GM23338 (cell line): ENCODE measurements at regions not wholly inside any gene's neighbourhood (a gene's known extent, or its start where the extent isn't known, plus 50 kb on each side); places are given as distances from the start of the nearest gene placed in this dataset.

Source experiments
- ATAC-seq: fragments of 200-7000 bp; cut with Tn5 transposase; 3 replicates; pipeline ENCODE4 v1.9.1; 2020
- DNase-seq: peaks from one replicate; pipeline ENCODE4 v3.0.0-alpha.2; 2015; ENCODE audit warnings: low spot score
- H2AFZ ChIP-seq: fragments of 200-600 bp; sonication (generic); 2 replicates; pipeline ENCODE4 v1.8.0; 2016; ENCODE audit warnings: antibody characterized with exemption, mild to moderate bottlenecking, moderate library complexity
- H3F3A ChIP-seq: fragments of 200-600 bp; sonication (generic); replicated peaks from 2 replicates; pipeline ENCODE4 v1.8.0; 2017; ENCODE audit warnings: antibody characterized with exemption, mixed run types, low read depth
- H3K27ac ChIP-seq: fragments of 200-600 bp; sonication (generic); 2 replicates; pipeline ENCODE4 v1.6.1; 2016; ENCODE audit warnings: low read depth
- H3K27me3 ChIP-seq: fragments of 200-600 bp; sonication (generic); 2 replicates; pipeline ENCODE4 v1.8.0; 2016; ENCODE audit warnings: mild to moderate bottlenecking, mixed run types, moderate library complexity; ENCODE audit not compliant: insufficient read depth
- H3K36me3 ChIP-seq: fragments of 200-600 bp; sonication (generic); 2 replicates; pipeline ENCODE4 v1.8.0; 2016; ENCODE audit warnings: mild to moderate bottlenecking; ENCODE audit not compliant: insufficient read depth
- H3K4me1 ChIP-seq: fragments of 200-600 bp; sonication (generic); 2 replicates; pipeline ENCODE4 v1.8.0; 2016; ENCODE audit warnings: mild to moderate bottlenecking, moderate library complexity; ENCODE audit not compliant: insufficient read depth
- H3K4me2 ChIP-seq: fragments of 200-600 bp; sonication (generic); 2 replicates; pipeline ENCODE4 v1.7.1; 2017; ENCODE audit warnings: mixed run types
- H3K4me3 ChIP-seq: fragments of 200-600 bp; sonication (generic); 2 replicates; pipeline ENCODE4 v1.6.1; 2016; ENCODE audit warnings: mixed run types
- H3K79me2 ChIP-seq: fragments of 200-600 bp; sonication (generic); replicated peaks from 2 replicates; pipeline ENCODE4 v1.8.0; 2017; ENCODE audit warnings: mild to moderate bottlenecking; ENCODE audit not compliant: insufficient read depth
- H3K9me2 ChIP-seq: fragments of 200-600 bp; sonication (generic); 2 replicates; pipeline ENCODE4 v1.8.0; 2017; ENCODE audit not compliant: insufficient read depth
- H4K20me1 ChIP-seq: fragments of 200-600 bp; sonication (generic); replicated peaks from 2 replicates; pipeline ENCODE4 v1.8.0; 2017; ENCODE audit warnings: mild to moderate bottlenecking; ENCODE audit not compliant: insufficient read depth
- H3K27ac Mint-ChIP-seq: 2 replicates; pipeline ENCODE4 v1.8.0; 2020; ENCODE audit warnings: inconsistent platforms, mild to moderate bottlenecking, moderate library complexity, mixed read lengths
- H3K27me3 Mint-ChIP-seq: 3 replicates; pipeline ENCODE4 v1.8.0; 2022; ENCODE audit warnings: low read depth, mild to moderate bottlenecking, moderate library complexity, mixed read lengths, inconsistent platforms; ENCODE audit not compliant: insufficient read depth, poor library complexity
- H3K36me3 Mint-ChIP-seq: 3 replicates; pipeline ENCODE4 v1.8.0; 2021; ENCODE audit warnings: low read depth, mild to moderate bottlenecking, inconsistent platforms, moderate library complexity, mixed read lengths
- H3K4me1 Mint-ChIP-seq: 3 replicates; pipeline ENCODE4 v1.8.0; 2020; ENCODE audit warnings: mild to moderate bottlenecking, inconsistent platforms, mixed read lengths
- H3K4me3 Mint-ChIP-seq: 3 replicates; pipeline ENCODE4 v1.8.0; 2021; ENCODE audit warnings: moderate library complexity, mild to moderate bottlenecking, inconsistent platforms, mixed read lengths
- H3K9me3 Mint-ChIP-seq: 3 replicates; pipeline ENCODE4 v1.8.0; 2020; ENCODE audit warnings: moderate library complexity, mild to moderate bottlenecking, inconsistent platforms, mixed read lengths
- CREB1 ChIP-seq: fragments of 250-450 bp; sonication (Bioruptor Pico); IDR thresholded peaks from 2 replicates; pipeline ENCODE4 v1.5.0; 2020; ENCODE audit warnings: low read depth, mild to moderate bottlenecking, moderate library complexity
- JUNB ChIP-seq: IDR thresholded peaks from one replicate; pipeline ENCODE4 v1.6.1; 2016; ENCODE audit warnings: antibody characterized with exemption; ENCODE audit not compliant: unreplicated experiment
- POLR2AphosphoS5 ChIP-seq: IDR thresholded peaks from 2 replicates; pipeline ENCODE4 v1.6.1; 2016; ENCODE audit warnings: antibody characterized with exemption, low read depth
- ZNF114 ChIP-seq: fragments of 250-450 bp; sonication (Bioruptor Pico); IDR thresholded peaks from 2 replicates; pipeline ENCODE4 v1.5.0; 2020; ENCODE audit warnings: mild to moderate bottlenecking, moderate library complexity
- TF ChIP-seq, protein P1 (sequence below): fragments of 250-450 bp; sonication (Bioruptor Pico); IDR thresholded peaks from 2 replicates; pipeline ENCODE4 v1.5.0; 2020; ENCODE audit warnings: mild to moderate bottlenecking, moderate library complexity

GRCh38 chr1:185375583-185375982, 58.5 kb upstream of the IVNS1ABP start (continued):
- TF ChIP-seq, protein P1, sequence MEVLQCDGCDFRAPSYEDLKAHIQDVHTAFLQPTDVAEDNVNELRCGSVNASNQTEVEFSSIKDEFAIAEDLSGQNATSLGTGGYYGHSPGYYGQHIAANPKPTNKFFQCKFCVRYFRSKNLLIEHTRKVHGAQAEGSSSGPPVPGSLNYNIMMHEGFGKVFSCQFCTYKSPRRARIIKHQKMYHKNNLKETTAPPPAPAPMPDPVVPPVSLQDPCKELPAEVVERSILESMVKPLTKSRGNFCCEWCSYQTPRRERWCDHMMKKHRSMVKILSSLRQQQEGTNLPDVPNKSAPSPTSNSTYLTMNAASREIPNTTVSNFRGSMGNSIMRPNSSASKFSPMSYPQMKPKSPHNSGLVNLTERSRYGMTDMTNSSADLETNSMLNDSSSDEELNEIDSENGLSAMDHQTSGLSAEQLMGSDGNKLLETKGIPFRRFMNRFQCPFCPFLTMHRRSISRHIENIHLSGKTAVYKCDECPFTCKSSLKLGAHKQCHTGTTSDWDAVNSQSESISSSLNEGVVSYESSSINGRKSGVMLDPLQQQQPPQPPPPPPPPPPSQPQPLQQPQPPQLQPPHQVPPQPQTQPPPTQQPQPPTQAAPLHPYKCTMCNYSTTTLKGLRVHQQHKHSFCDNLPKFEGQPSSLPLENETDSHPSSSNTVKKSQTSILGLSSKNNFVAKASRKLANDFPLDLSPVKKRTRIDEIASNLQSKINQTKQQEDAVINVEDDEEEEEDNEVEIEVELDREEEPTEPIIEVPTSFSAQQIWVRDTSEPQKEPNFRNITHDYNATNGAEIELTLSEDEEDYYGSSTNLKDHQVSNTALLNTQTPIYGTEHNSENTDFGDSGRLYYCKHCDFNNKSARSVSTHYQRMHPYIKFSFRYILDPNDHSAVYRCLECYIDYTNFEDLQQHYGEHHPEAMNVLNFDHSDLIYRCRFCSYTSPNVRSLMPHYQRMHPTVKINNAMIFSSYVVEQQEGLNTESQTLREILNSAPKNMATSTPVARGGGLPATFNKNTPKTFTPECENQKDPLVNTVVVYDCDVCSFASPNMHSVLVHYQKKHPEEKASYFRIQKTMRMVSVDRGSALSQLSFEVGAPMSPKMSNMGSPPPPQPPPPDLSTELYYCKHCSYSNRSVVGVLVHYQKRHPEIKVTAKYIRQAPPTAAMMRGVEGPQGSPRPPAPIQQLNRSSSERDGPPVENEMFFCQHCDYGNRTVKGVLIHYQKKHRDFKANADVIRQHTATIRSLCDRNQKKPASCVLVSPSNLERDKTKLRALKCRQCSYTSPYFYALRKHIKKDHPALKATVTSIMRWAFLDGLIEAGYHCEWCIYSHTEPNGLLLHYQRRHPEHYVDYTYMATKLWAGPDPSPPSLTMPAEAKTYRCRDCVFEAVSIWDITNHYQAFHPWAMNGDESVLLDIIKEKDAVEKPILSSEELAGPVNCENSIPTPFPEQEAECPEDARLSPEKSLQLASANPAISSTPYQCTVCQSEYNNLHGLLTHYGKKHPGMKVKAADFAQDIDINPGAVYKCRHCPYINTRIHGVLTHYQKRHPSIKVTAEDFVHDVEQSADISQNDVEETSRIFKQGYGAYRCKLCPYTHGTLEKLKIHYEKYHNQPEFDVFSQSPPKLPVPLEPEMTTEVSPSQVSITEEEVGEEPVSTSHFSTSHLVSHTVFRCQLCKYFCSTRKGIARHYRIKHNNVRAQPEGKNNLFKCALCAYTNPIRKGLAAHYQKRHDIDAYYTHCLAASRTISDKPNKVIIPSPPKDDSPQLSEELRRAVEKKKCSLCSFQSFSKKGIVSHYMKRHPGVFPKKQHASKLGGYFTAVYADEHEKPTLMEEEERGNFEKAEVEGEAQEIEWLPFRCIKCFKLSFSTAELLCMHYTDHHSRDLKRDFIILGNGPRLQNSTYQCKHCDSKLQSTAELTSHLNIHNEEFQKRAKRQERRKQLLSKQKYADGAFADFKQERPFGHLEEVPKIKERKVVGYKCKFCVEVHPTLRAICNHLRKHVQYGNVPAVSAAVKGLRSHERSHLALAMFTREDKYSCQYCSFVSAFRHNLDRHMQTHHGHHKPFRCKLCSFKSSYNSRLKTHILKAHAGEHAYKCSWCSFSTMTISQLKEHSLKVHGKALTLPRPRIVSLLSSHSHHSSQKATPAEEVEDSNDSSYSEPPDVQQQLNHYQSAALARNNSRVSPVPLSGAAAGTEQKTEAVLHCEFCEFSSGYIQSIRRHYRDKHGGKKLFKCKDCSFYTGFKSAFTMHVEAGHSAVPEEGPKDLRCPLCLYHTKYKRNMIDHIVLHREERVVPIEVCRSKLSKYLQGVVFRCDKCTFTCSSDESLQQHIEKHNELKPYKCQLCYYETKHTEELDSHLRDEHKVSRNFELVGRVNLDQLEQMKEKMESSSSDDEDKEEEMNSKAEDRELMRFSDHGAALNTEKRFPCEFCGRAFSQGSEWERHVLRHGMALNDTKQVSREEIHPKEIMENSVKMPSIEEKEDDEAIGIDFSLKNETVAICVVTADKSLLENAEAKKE (CRISPR knock-in tag) = no peak
- TF ChIP-seq POLR2AphosphoS5 (no peak), JUNB (no peak), CREB1 (CRISPR knock-in tag) (no peak)

GRCh38 chr1:185373813-185374529, 56.9 kb upstream of the IVNS1ABP start:
- DNase-seq = no peak
- Histone ChIP-seq H3K4me3 (no peak overlapping the region), H3F3A (no peaks in the 10 kb centered on the region), H3K36me3 (no peaks in the 10 kb centered on the region), H4K20me1 (no peaks in the 10 kb centered on the region), H3K27ac (no peak overlapping the region), H3K4me1 (peaks cover 7% of the 10 kb centered on the region; the same call in 1 of the 2 replicates), H3K79me2 (no peaks in the 10 kb centered on the region), H3K4me2 (no peak overlapping the region), H3K27me3 (no peaks in the 10 kb centered on the region), H2AFZ (no peak overlapping the region; the same call in 1 of the 2 replicates), H3K9me2 (0 out of 2 replicates have a peak, but pooled peaks cover 4% of the 10 kb centered on the region)
- TF ChIP-seq CREB1 (CRISPR knock-in tag) (no peak), ZNF114 (CRISPR knock-in tag) (no peak)
- Mint-ChIP-seq H3K4me1 (peaks cover 15% of the 10 kb centered on the region), H3K27me3 (no peaks in the 10 kb centered on the region), H3K36me3 (peaks cover 2% of the 10 kb centered on the region; the same call in 1 of the 3 replicates), H3K27ac (no peak overlapping the region), H3K9me3 (peaks cover 3% of the 10 kb centered on the region; the same call in 1 of the 3 replicates), H3K4me3 (no peak overlapping the region)
- no peak for ATAC-seq
